Mucosa of rectum (tissue), 2 donors: ENCODE measurements at regions not wholly inside any gene's neighbourhood (a gene's known extent, or its start where the extent isn't known, plus 50 kb on each side); places are given as distances from the start of the nearest gene placed in this dataset.

Source experiments
- H3K27ac ChIP-seq, 2 donors: one replicate each; pipeline ENCODE4 v1.7.0; 2013; ENCODE audit warnings: inconsistent platforms in 2 of 2, low read depth in 2 of 2, low read length in 2 of 2
- H3K27me3 ChIP-seq, 2 donors: one replicate each; pipeline ENCODE4 v1.7.0; 2013; ENCODE audit warnings: low read length in 2 of 2; ENCODE audit not compliant: control insufficient read depth in 2 of 2, insufficient read depth in 2 of 2
- H3K36me3 ChIP-seq, 2 donors: one replicate each; pipeline ENCODE4 v1.7.0; 2013; ENCODE audit warnings: low read length in 2 of 2; ENCODE audit not compliant: control insufficient read depth in 2 of 2, insufficient read depth in 2 of 2
- H3K4me1 ChIP-seq, 2 donors: one replicate each; pipeline ENCODE4 v1.7.0; 2013; ENCODE audit warnings: low read length in 2 of 2, mild to moderate bottlenecking in 1 of 2; ENCODE audit not compliant: control insufficient read depth in 2 of 2, insufficient read depth in 2 of 2
- H3K4me3 ChIP-seq, 2 donors: one replicate each; pipeline ENCODE4 v1.7.0; 2013; ENCODE audit warnings: low read length in 2 of 2
- H3K9ac ChIP-seq, 2 donors: one replicate each; pipeline ENCODE4 v1.7.0; 2013; ENCODE audit warnings: low read length in 2 of 2, low read depth in 1 of 2, mild to moderate bottlenecking in 1 of 2
- H3K9me3 ChIP-seq, 2 donors: one replicate each; pipeline ENCODE4 v1.7.0; 2013; ENCODE audit warnings: low read length in 2 of 2; ENCODE audit not compliant: control insufficient read depth in 2 of 2
- donor health status: healthy.
- donor health status: Normal muscosa, but diverticular disease.

DNA sequence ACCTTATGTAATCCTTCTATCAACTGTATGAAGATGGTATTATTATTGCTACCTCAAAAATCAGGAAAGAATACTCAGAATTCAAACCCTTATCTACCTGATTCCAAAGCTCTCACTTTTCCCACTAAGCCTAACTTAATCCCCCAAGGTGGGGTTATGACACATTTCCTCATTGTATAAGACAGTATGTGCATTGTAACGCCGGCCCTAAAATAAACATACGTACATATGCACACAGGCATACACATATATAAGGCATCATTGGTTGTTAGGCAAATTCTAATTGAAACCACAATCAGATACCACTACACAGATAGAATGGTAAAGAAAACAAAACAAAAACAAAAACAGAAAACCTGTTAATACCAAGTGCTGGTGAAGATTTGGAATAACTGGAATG is 556.5 kb downstream of the INHBA start:
- H3K27me3 ChIP-seq = no peaks in the 10 kb centered on the region
- no peak overlapping the region for H3K4me3 ChIP-seq
- no peaks in the 10 kb centered on the region for H3K4me1 ChIP-seq
- no peak overlapping the region for H3K27ac ChIP-seq
- no peaks in the 10 kb centered on the region for H3K9me3 ChIP-seq
- H3K36me3 ChIP-seq = no peaks in the 10 kb centered on the region
- H3K9ac ChIP-seq = no peak overlapping the region

DNA sequence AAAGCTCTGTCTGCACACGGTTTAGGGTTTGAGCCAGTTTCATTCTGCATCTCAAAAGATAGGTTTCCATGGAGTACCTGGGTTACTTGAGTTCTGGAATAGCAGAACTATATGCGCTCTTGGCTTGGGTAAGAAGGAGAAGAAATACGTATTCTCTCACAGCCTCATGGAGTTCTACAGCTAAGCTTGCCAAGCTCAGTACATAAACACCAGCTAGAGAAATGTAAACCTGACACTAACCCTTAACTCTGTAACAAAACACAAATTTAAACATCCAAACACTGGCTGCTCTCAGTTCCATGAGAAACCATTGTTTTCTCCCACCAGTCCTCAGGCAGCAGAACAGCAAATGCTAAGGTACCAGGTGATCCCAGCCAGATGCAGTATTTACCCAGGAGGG is 557.2 kb downstream of the INHBA start:
- Histone ChIP-seq H3K9me3 (no peaks in the 10 kb centered on the region), H3K4me1 (no peaks in the 10 kb centered on the region), H3K4me3 (no peak overlapping the region), H3K36me3 (no peaks in the 10 kb centered on the region), H3K9ac (no peak overlapping the region), H3K27me3 (no peaks in the 10 kb centered on the region), H3K27ac (no peak overlapping the region)

DNA sequence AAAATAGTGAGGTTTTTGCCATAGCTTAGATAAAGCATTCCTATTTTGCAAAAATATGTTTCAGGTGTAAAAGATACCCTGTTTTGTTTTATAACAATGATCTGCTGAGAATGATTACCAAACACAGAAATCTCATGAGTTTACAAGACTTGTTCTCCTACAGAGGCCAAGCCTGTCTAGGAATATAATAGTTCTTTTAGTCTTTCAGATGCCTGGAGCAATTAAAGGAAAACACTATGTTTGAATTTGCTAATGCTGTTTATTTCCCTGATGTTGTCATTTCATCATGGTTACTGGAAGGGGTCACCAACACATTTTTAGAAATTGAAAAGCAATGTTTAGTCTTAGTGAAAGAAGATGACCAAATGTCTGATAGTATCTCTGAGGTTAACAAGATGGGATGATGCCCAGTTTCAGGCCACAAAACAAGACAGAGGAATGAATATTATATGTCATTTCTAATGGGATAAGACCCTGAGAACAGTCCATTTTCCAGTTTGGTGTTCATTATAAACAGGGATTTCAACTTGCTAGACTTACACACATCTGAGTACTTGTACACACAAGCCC is 559.9 kb downstream of the INHBA start:
- Histone ChIP-seq H3K27me3 (no peaks in the 10 kb centered on the region), H3K9ac (no peak overlapping the region), H3K36me3 (no peaks in the 10 kb centered on the region), H3K4me3 (no peak overlapping the region), H3K27ac (no peak overlapping the region), H3K4me1 (no peaks in the 10 kb centered on the region), H3K9me3 (no peaks in the 10 kb centered on the region)

DNA sequence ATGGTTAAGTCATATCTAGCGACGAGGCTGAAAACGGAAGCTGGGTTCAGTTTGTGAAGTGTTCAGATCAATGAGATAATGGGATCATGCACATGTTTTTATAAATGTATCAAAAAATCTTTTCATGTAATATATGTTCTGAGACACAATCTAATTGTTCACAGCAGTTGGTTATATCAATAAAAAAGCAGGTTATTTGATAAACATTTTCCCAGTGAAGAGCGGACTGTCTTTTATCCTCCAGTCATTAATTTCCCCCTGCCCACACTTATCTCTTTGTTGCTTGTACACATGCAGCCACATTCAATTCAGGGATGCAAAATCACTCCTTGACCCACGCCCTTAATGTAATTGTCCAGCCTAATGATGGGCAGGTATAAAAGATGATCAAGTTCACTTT is 563.1 kb downstream of the INHBA start:
- Histone ChIP-seq H3K4me1 (no peaks in the 10 kb centered on the region), H3K9ac (no peak overlapping the region), H3K4me3 (no peak overlapping the region), H3K27me3 (no peaks in the 10 kb centered on the region), H3K36me3 (no peaks in the 10 kb centered on the region), H3K27ac (no peak overlapping the region), H3K9me3 (no peaks in the 10 kb centered on the region)

DNA sequence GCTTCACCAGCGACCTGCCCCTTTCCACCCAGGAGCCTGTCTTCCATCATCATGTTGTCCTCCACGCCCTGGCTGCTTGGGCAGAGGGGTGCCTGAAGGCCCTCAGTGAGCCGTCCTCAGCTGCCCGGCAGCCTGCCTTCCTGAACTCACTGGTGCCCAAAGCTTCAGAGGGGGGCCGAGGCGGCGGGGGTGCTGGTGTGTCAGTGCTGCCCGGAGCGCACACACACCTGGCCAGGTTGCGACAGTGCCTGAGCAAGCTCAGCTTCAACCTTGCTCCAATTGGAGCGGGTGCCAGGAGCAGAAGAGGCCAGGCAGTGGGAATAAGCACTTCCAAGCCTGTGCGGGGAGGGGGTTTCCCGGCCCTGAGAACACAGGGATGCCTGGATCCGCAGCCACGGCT is 566.3 kb downstream of the INHBA start:
- Histone ChIP-seq H3K9ac (no peak overlapping the region), H3K4me3 (no peak overlapping the region), H3K27ac (no peak overlapping the region), H3K4me1 (no peaks in the 10 kb centered on the region), H3K9me3 (no peaks in the 10 kb centered on the region), H3K36me3 (no peaks in the 10 kb centered on the region), H3K27me3 (no peaks in the 10 kb centered on the region)

DNA sequence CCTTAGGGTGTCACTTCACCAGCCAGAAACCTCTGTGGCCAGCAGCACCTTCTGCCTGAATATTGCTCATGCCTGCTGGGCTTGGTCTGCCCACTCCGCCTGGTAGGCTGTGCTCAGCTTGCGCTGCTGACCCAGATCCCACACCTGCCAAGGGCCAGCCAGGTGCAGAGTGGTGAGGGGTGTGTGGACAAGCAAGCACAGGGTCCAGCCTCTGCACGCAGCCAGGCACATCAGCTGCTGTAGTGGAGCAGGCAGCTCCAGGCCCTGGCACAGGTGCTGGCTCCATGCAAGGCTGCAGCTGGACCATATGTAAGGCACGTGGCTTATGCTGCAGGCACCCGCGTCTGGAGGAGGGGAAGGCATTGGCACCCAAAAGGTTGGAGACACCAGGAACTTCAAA is 567.4 kb downstream of the INHBA start:
- no peak overlapping the region for H3K9ac ChIP-seq
- no peaks in the 10 kb centered on the region for H3K4me1 ChIP-seq
- H3K36me3 ChIP-seq = no peaks in the 10 kb centered on the region
- no peak overlapping the region for H3K4me3 ChIP-seq
- H3K27ac ChIP-seq = no peak overlapping the region
- H3K27me3 ChIP-seq = no peaks in the 10 kb centered on the region
- no peaks in the 10 kb centered on the region for H3K9me3 ChIP-seq

DNA sequence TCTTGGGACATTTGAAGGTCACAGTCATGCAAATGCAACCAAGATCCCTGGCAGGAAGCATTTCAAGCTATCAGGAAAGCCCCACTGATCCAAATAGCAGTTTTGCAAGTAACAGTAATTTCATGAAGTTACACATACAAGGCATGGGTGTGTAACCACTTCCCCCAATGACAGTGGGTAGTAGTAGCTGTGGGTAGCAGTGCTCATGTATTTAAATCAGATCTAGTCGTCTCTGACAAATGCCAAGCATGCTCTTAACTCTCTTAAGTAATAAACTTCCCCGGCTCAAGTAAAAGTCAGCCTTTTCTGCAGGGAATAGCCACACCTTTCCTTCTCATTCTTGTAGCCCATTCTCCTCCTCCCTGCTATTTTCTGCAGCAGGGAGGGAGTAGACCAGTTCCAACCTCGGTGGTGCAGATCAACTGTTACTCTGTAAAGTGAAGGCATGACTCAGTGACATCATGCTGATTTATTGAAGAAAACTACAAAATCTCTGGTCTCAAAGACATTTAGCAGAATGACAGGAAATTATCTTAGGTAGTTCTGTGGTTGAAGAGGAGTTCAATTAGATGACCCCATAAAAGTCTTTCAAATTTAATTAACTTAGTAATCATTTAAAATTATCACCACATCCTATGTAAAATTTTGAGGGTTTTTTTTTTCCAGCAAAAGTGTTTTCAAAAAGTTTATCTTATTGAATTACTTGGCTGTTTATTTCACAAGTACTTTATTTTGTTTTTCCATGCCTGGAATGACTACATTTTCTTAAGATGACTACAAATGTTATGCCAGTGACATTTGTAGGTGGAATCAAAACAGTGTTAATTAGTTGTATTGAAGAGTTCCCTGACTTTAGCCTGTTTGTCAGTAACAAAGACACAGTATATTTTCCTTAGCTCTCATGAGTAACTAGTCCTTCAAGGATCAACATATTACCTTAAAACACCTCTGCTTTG is 568.3 kb downstream of the INHBA start:
- no peaks in the 10 kb centered on the region for H3K9me3 ChIP-seq
- H3K36me3 ChIP-seq = no peaks in the 10 kb centered on the region
- no peak overlapping the region for H3K9ac ChIP-seq
- no peak overlapping the region for H3K27ac ChIP-seq
- no peaks in the 10 kb centered on the region for H3K27me3 ChIP-seq
- no peaks in the 10 kb centered on the region for H3K4me1 ChIP-seq
- H3K4me3 ChIP-seq = no peak overlapping the region

DNA sequence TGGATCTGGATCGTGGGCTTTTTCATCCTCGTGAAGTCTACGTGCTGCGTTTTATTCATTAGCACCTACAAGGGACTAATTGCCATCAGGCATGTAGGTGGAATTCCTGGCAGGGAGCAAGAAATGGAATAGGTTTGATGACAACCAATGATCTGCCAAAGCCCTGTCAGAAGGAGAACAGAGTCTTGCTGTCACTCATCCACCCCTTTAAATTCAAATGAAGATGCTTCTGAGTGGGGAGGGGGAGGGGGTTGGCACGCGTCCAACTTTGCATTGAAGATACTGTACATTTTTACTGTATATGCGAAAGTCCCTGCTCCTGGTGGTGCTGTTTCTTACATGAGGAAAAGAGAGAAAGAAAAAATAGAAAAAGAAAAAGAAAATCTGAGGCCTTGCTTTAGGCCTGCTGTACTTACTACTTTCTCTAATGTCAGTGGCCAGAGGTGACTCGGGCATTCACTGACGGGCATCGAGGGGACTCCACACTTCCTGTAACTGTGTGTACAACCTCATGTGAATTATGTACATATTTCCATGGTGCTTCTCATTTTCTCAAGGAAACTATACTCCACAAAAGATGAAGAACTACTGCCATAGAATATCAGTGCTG is 569.1 kb downstream of the INHBA start:
- Histone ChIP-seq H3K9me3 (no peaks in the 10 kb centered on the region), H3K4me1 (no peaks in the 10 kb centered on the region), H3K4me3 (no peak overlapping the region)

DNA sequence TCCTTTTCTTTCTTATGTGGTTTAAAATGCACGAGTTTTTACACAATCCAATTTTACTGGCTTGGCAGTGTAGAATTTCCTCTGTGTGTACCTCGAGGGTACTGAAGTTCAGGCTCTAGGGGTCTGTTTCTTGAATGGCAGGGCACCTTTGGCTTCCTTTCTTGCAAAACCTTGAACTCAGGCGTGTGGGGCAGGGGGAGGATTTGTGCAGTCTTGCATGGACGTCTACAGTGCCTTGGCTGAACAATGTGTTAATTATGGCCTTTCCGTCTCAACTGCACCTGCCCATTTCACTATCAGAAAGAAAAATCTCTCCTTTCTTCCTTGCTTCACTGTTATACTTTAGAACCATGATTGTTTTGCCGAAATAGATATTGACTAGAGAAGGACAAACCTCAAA is 570.9 kb downstream of the INHBA start:
- H3K27ac ChIP-seq = no peak overlapping the region
- H3K4me1 ChIP-seq = no peaks in the 10 kb centered on the region
- H3K9me3 ChIP-seq = no peaks in the 10 kb centered on the region
- no peaks in the 10 kb centered on the region for H3K36me3 ChIP-seq
- no peaks in the 10 kb centered on the region for H3K27me3 ChIP-seq
- no peak overlapping the region for H3K4me3 ChIP-seq
- H3K9ac ChIP-seq = no peak overlapping the region

More for the DNA sequence above, 569.1 kb downstream of the INHBA start:
- Histone ChIP-seq H3K27ac (no peak overlapping the region), H3K36me3 (no peaks in the 10 kb centered on the region), H3K9ac (no peak overlapping the region), H3K27me3 (no peaks in the 10 kb centered on the region)

DNA sequence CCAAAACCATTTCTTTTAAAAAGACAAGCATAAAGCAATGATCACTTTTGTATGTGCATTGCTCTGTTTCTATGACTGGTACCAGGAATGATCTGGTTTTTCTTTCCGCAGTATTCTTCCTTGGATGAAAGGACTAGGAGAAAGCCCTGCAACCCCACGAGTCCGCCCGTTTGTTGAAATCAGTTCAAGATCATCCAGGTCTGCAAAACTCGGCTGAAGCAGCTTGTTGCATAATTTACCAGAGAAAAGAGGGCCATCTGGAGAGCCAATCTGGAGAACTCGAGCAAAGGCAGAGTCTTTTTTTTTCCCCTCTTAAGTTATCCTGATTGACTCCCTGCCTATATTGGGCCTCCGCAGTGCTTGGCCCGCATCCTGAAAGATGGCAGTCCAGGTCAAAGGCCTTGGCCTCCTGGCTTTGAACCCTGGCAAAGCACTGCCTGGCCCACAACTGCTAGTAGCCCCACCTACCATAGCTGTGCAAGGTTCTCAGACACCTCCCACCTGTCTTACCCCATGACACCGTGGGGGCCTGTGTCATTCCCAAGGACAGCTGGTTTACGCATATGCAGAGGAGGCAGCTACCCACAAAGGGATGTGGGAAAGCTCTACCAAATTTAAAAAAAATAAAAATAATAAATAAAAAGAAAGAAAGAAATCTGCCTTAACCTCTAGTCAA is 572.2 kb downstream of the INHBA start:
- no peak overlapping the region for H3K4me3 ChIP-seq
- H3K27me3 ChIP-seq = no peaks in the 10 kb centered on the region
- H3K36me3 ChIP-seq = no peaks in the 10 kb centered on the region
- no peak overlapping the region for H3K9ac ChIP-seq
- H3K4me1 ChIP-seq = no peaks in the 10 kb centered on the region
- H3K9me3 ChIP-seq = no peaks in the 10 kb centered on the region
- no peak overlapping the region for H3K27ac ChIP-seq
